GM10847 (cell line): ENCODE measurements at regions not wholly inside any gene's neighbourhood (a gene's known extent, or its start where the extent isn't known, plus 50 kb on each side); places are given as distances from the start of the nearest gene placed in this dataset.

Source experiments
- POLR2A ChIP-seq: IDR thresholded peaks from 2 replicates; pipeline ENCODE4 v1.6.1; 2011; ENCODE audit not compliant: insufficient read length; ENCODE audit errors: extremely low read depth

- no peak for TF ChIP-seq POLR2A
Observed at GRCh38 chr2:8243748-8244400, 438.0 kb upstream of the ID2 start.

GRCh38 chr2:8244639-8245038 is 437.2 kb upstream of the ID2 start:
- no peak for TF ChIP-seq POLR2A

GRCh38 chr2:8246137-8246536 is 435.7 kb upstream of the ID2 start:
- no peak for TF ChIP-seq POLR2A

- no peak for TF ChIP-seq POLR2A
Observed at GRCh38 chr2:8247905-8248622, 433.8 kb upstream of the ID2 start.

GRCh38 chr2:8248623-8248957 is 433.3 kb upstream of the ID2 start:
- TF ChIP-seq POLR2A, result no peak

GRCh38 chr2:8249141-8249540 is 432.7 kb upstream of the ID2 start:
- no peak for TF ChIP-seq POLR2A

GRCh38 chr2:8249769-8250168 is 432.1 kb upstream of the ID2 start:
- no peak for TF ChIP-seq POLR2A

- TF ChIP-seq POLR2A, result no peak
Observed at GRCh38 chr2:8251291-8251690, 430.6 kb upstream of the ID2 start.

- TF ChIP-seq POLR2A, result no peak
Observed at GRCh38 chr2:8251856-8252255, 430.0 kb upstream of the ID2 start.

- TF ChIP-seq POLR2A, result no peak
Observed at GRCh38 chr2:8252997-8253694, 428.7 kb upstream of the ID2 start.

GRCh38 chr2:8253781-8254180 is 428.1 kb upstream of the ID2 start:
- TF ChIP-seq POLR2A, result no peak

GRCh38 chr2:8254791-8255447 is 426.9 kb upstream of the ID2 start:
- no peak for TF ChIP-seq POLR2A

- TF ChIP-seq POLR2A, result no peak
Observed at GRCh38 chr2:8255448-8255800, 426.4 kb upstream of the ID2 start.

- no peak for TF ChIP-seq POLR2A
Observed at GRCh38 chr2:8256905-8257304, 425.0 kb upstream of the ID2 start.

GRCh38 chr2:8257502-8257901 is 424.4 kb upstream of the ID2 start:
- TF ChIP-seq POLR2A, result no peak

GRCh38 chr2:8258406-8258805 is 423.4 kb upstream of the ID2 start:
- TF ChIP-seq POLR2A, result no peak
